Colonic mucosa (tissue), 4 donors: ENCODE measurements at regions not wholly inside any gene's neighbourhood (a gene's known extent, or its start where the extent isn't known, plus 50 kb on each side); places are given as distances from the start of the nearest gene placed in this dataset.

Experiments
- DNase-seq: peaks from one replicate; pipeline ENCODE4 v3.0.0-alpha.2; 2020
- H3K27ac ChIP-seq: fragments of 200-600 bp; one replicate; pipeline ENCODE4 v1.8.0; 2021
- H3K27me3 ChIP-seq: fragments of 200-600 bp; one replicate; pipeline ENCODE4 v1.8.0; 2021
- H3K36me3 ChIP-seq: fragments of 200-600 bp; one replicate; pipeline ENCODE4 v1.8.0; 2021
- H3K4me1 ChIP-seq: fragments of 200-600 bp; one replicate; pipeline ENCODE4 v1.8.0; 2021; ENCODE audit warnings: mild to moderate bottlenecking
- H3K4me3 ChIP-seq: fragments of 200-600 bp; one replicate; pipeline ENCODE4 v1.8.0; 2021
- H3K9ac ChIP-seq, 2 donors: one replicate each; pipeline ENCODE4 v1.7.0; 2013; ENCODE audit warnings: control low read depth in 2 of 2, low read depth in 2 of 2, low read length in 2 of 2
- H3K9me3 ChIP-seq: fragments of 200-600 bp; one replicate; pipeline ENCODE4 v1.8.0; 2021
- intact Hi-C: fragments of 100-400 bp; cut with DNase I; formaldehyde crosslinking; loops from one replicate; pipeline ENCODE4 v1.14.1; 2022
- TF ChIP-seq, protein P1 (sequence below): fragments of 200-600 bp; IDR thresholded peaks from one replicate; pipeline ENCODE4 v1.8.0; 2022; ENCODE audit warnings: antibody characterized with exemption, mild to moderate bottlenecking
- donor health status: healthy.
- donor health status: DM: no; HTN: no; CAD: no.
- donor health status: DM: no; HTN: no; CAD: no.

DNA sequence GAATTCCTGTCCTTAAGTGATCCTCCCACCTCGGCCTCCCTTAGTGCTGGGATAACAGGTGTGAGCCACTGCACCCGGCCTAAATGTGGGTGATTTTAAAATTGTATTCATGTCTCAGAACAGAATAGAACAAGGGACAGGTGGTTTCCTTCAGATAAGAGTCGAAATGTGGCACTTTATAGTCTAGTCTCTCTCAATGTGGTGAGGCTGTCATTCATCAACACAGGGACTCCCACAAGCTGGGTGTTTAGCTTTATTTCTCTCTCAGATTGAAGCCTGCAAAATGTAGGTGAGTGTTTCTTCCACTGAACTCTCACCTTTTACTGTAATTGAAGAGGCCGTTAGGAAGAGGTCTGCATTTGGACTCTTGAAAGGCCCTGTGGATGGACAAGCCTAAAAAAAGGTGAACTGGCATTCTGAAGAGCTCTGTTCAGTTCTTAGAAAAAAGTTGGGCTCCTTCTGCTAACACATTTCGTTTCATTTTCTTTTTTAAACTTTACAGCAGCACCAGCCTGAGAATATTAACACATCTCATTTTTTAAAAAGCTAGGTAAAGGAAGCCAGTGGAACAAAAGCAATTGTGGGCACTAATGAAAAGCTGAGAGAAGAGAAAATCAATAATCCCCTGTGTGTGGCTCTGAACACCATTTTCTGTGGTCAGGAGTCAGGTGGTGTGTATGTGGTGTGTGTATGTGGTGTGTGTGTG, 126.2 kb upstream of the SLC28A3 start:
- TF ChIP-seq, protein P1, sequence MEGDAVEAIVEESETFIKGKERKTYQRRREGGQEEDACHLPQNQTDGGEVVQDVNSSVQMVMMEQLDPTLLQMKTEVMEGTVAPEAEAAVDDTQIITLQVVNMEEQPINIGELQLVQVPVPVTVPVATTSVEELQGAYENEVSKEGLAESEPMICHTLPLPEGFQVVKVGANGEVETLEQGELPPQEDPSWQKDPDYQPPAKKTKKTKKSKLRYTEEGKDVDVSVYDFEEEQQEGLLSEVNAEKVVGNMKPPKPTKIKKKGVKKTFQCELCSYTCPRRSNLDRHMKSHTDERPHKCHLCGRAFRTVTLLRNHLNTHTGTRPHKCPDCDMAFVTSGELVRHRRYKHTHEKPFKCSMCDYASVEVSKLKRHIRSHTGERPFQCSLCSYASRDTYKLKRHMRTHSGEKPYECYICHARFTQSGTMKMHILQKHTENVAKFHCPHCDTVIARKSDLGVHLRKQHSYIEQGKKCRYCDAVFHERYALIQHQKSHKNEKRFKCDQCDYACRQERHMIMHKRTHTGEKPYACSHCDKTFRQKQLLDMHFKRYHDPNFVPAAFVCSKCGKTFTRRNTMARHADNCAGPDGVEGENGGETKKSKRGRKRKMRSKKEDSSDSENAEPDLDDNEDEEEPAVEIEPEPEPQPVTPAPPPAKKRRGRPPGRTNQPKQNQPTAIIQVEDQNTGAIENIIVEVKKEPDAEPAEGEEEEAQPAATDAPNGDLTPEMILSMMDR: no peak
- Histone ChIP-seq H3K4me3 (no peak overlapping the region), H3K36me3 (no peaks in the 10 kb centered on the region), H3K9ac (no peak overlapping the region), H3K27me3 (no peaks in the 10 kb centered on the region), H3K9me3 (no peaks in the 10 kb centered on the region), H3K27ac (no peak overlapping the region), H3K4me1 (no peaks in the 10 kb centered on the region)
- intact Hi-C loops: no loop called here
- no peak for DNase-seq

DNA sequence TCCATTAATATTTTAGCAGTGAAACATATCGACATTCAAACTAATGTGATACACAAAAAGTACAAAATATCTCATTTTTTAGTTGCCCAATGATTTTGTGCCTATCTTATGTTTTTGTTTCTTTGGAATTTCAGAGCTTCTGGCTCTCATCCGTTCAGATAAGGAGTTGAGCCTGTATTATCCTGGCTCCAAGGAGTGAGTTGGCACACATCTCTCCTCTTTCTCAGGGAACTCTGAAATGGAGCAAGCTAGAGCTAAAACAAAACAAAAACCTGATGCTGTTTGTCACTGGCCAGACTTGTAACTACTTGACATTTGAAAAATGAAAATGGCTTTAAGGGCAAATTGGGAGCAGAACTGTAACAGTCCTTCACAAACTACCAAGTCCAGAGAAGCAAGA, 131.3 kb upstream of the SLC28A3 start:
- Histone ChIP-seq H3K4me1 (no peaks in the 10 kb centered on the region), H3K4me3 (no peak overlapping the region), H3K27ac (no peak overlapping the region), H3K9me3 (no peaks in the 10 kb centered on the region), H3K27me3 (no peaks in the 10 kb centered on the region), H3K36me3 (no peaks in the 10 kb centered on the region), H3K9ac (no peak overlapping the region)
- DNase-seq: no peak
- intact Hi-C loops: loop anchor here (10.0 kb wide), 1 partner anchor 903 kb away; no protein-coding TSS in a partner anchor
- TF ChIP-seq, protein P1: no peak

DNA sequence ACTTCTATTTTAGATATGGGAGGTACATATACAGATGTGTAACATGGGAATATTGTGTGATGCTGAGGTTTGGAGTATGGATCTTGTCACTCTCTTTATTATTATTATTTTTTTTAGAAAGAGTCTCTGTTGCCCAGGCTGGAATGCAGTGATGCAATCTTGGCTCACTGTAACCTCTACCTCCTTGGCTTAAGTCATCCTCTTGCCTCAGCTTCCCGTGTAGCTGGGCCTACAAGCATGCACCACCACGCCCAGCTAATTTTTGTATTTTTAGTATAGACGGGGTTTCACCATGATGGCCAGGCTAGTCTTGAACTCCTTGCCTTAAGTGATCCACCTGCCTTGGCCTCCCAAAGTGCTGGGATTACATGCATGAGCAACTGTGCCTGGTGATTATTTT, 138.4 kb upstream of the SLC28A3 start:
- no peaks in the 10 kb centered on the region for H3K4me1 ChIP-seq
- H3K27ac ChIP-seq: no peak overlapping the region
- no peak overlapping the region for H3K4me3 ChIP-seq
- no peak for DNase-seq
- no peaks in the 10 kb centered on the region for H3K9me3 ChIP-seq
- intact Hi-C loops: loop anchor here (10.0 kb wide), 1 partner anchor 896 kb away; no protein-coding TSS in a partner anchor
- TF ChIP-seq, protein P1: no peak
- H3K9ac ChIP-seq: no peak overlapping the region
- no peaks in the 10 kb centered on the region for H3K36me3 ChIP-seq
- H3K27me3 ChIP-seq: no peaks in the 10 kb centered on the region

DNA sequence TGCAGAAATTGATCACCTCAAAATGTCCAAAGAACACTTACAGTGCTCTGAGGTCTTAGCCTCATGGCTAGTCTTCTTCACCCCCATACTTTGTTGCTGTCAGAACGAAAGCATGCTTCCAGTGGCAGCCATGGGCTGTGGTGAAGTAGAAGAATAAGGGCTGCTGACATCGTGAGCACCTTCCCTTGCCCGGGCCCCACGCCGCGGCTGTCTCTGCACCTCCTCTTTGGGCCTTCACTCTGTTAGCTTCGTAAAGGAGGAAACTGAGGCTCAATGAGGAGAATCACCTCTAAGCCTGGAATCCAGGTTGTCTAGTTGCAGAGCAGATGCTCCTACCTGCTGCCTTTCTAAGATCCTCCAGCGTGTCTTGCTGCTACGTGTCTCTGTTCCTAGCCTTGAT, 139.5 kb upstream of the SLC28A3 start:
- Histone ChIP-seq H3K9me3 (no peaks in the 10 kb centered on the region), H3K4me1 (no peaks in the 10 kb centered on the region), H3K9ac (no peak overlapping the region), H3K27me3 (no peaks in the 10 kb centered on the region), H3K27ac (no peak overlapping the region), H3K4me3 (no peak overlapping the region), H3K36me3 (no peaks in the 10 kb centered on the region)
- TF ChIP-seq, protein P1: no peak
- intact Hi-C loops: no loop called here
- no peak for DNase-seq

DNA sequence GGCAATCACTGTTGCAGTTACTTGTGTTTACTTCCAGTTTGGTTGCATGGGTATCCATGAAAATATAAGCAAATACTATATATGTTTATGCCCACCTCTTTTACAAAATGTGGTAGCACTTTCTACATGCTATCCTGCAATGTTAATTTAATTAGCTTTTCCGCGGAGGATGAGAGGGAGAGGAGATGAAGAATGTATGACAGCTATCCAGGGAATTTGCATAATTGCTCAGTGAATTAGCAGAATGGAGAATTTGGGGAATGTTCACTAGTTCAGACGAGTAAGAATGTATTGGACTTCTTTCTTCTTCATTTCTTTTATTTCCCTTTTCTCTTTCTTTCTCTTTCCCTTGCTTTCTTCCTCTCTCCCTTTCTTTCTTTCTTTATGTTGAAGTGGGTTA, 140.7 kb upstream of the SLC28A3 start:
- DNase-seq: no peak
- H3K36me3 ChIP-seq: no peaks in the 10 kb centered on the region
- H3K4me1 ChIP-seq: no peaks in the 10 kb centered on the region
- no peaks in the 10 kb centered on the region for H3K27me3 ChIP-seq
- H3K9me3 ChIP-seq: no peaks in the 10 kb centered on the region
- H3K4me3 ChIP-seq: no peak overlapping the region
- no peak overlapping the region for H3K9ac ChIP-seq
- H3K27ac ChIP-seq: no peak overlapping the region
- intact Hi-C loops: no loop called here
- TF ChIP-seq, protein P1: no peak
